ENCODE measurements at regions not wholly inside any gene's neighbourhood (a gene's known extent, or its start where the extent isn't known, plus 50 kb on each side); places are given as distances from the start of the nearest gene placed in this dataset.

- intact Hi-C loops (cut with micrococcal nuclease; ENCODE audit: unreplicated experiment) (no loop called here), in situ Hi-C loops (cut with HindIII; ENCODE audit: low pct_unique_long_range_greater_than_20kb, low sequenced_read_pairs) (no loop called here)
- Histone ChIP-seq H3K4me3 (ENCODE audit: low read depth in 2 of 2, low read length in 2 of 2) (no peak overlapping the region), H3K36me3 (ENCODE audit: control insufficient read depth, insufficient read depth, low read length) (no peaks in the 10 kb centered on the region), H3K9me3 (ENCODE audit: control insufficient read depth, insufficient read depth, low read depth, low read length) (no peaks in the 10 kb centered on the region), H3K4me1 (ENCODE audit: control insufficient read depth, insufficient read depth, low read length) (no peaks in the 10 kb centered on the region), H3K27ac (ENCODE audit: low read length) (no peak overlapping the region), H3K27me3 (ENCODE audit: control insufficient read depth, insufficient read depth, low read length) (no peaks in the 10 kb centered on the region; the same call in 1 of the 2 replicates)
- ChIA-PET POLR2A (no interaction called here), CTCF (no interaction called here)
- no peak for TF ChIP-seq REST (IDR thresholded peaks at IDR 0.05; ENCODE audit: insufficient read depth in 1 of 2, low read depth in 2 of 2, low read length in 1 of 2)
- TF ChIP-seq SIN3A (IDR thresholded peaks at IDR 0.05; ENCODE audit: borderline replicate concordance, insufficient read depth, low read depth, low read length), result no peak
- BruUV-seq (replicated peaks), result no TSS peak
- ATAC-seq (no peak), DNase-seq (ENCODE audit: low read depth, low spot score) (no peak)
Measured at GRCh38 chr11:115627071-115627470, 122.9 kb upstream of the CADM1 start.

GRCh38 chr11:115626414-115626813, 122.2 kb upstream of the CADM1 start:
- Histone ChIP-seq H3K9me3 (ENCODE audit: control insufficient read depth, insufficient read depth, low read depth, low read length) (no peaks in the 10 kb centered on the region), H3K27ac (ENCODE audit: low read length) (no peak overlapping the region), H3K27me3 (ENCODE audit: control insufficient read depth, insufficient read depth, low read length) (no peaks in the 10 kb centered on the region; the same call in 1 of the 2 replicates), H3K36me3 (ENCODE audit: control insufficient read depth, insufficient read depth, low read length) (no peaks in the 10 kb centered on the region), H3K4me1 (ENCODE audit: control insufficient read depth, insufficient read depth, low read length) (no peaks in the 10 kb centered on the region), H3K4me3 (ENCODE audit: low read depth in 2 of 2, low read length in 2 of 2) (no peak overlapping the region)
- in situ Hi-C loops (cut with HindIII; ENCODE audit: low pct_unique_long_range_greater_than_20kb, low sequenced_read_pairs) (no loop called here), intact Hi-C loops (cut with micrococcal nuclease; ENCODE audit: unreplicated experiment) (no loop called here)
- ATAC-seq (no peak), DNase-seq (ENCODE audit: low read depth, low spot score) (no peak)
- ChIA-PET CTCF (no interaction called here), POLR2A (interaction anchor here (0.5 kb wide), 1 partner anchor 327 kb away, joined by 13 read pairs; no protein-coding TSS in a partner anchor)
- TF ChIP-seq TCF7L2 (IDR thresholded peaks at IDR 0.05; ENCODE audit: low read depth, low read length) (no peak), CTCF (IDR thresholded peaks at IDR 0.05) (no peak), REST (IDR thresholded peaks at IDR 0.05; ENCODE audit: insufficient read depth in 1 of 2, low read depth in 2 of 2, low read length in 1 of 2) (no peak), POLR2AphosphoS5 (IDR thresholded peaks at IDR 0.05; ENCODE audit: low read depth, low read length) (no peak), SIN3A (IDR thresholded peaks at IDR 0.05; ENCODE audit: borderline replicate concordance, insufficient read depth, low read depth, low read length) (no peak)
- BruUV-seq (replicated peaks), result no TSS peak
